ENCODE measurements at regions not wholly inside any gene's neighbourhood (a gene's known extent, or its start where the extent isn't known, plus 50 kb on each side); places are given as distances from the start of the nearest gene placed in this dataset.

GRCh38 chrX:39840133-39840532, 257.6 kb downstream of the BCOR start:
- TF ChIP-seq CTCF (IDR thresholded peaks at IDR 0.05 in 8 of 11, conservative IDR thresholded peaks at IDR 0.05 in 3 of 11) (no peak), POLR2AphosphoS5 (IDR thresholded peaks at IDR 0.05) (no peak), POLR2A (IDR thresholded peaks at IDR 0.05) (no peak)

Measured in spleen (tissue), 7 donors.